HG03060 (cell line): ENCODE measurements at regions not wholly inside any gene's neighbourhood (a gene's known extent, or its start where the extent isn't known, plus 50 kb on each side); places are given as distances from the start of the nearest gene placed in this dataset.
A peak's percentile ranks its signal among the peaks of the same experiment; 100 is the strongest.
"Not testable (repeated sequence)": the region's sequence is repeated elsewhere in the genome, so short reads cannot be mapped to it uniquely, and the experiment has no call there.

Source experiments
- ATAC-seq: cut with Tn5 transposase; IDR thresholded peaks from one replicate; pipeline ENCODE4 v1.9.1; 2021; ENCODE audit warnings: low read depth, moderate number of reproducible peaks; ENCODE audit not compliant: unreplicated experiment

- no peak for ATAC-seq
Measured at GRCh38 chr6:116982401-116982800, 105.4 kb downstream of the RFX6 start.

- ATAC-seq, result no peak
Measured at GRCh38 chr6:116983375-116983774, 106.3 kb downstream of the RFX6 start.

GRCh38 chr6:116986819-116987218 lies 109.8 kb downstream of the RFX6 start:
- ATAC-seq, result no peak

GRCh38 chr6:116990679-116991078 lies 113.6 kb downstream of the RFX6 start:
- no peak for ATAC-seq

- no peak for ATAC-seq
Measured at GRCh38 chr6:116992546-116992945, 115.5 kb downstream of the RFX6 start.

DNA sequence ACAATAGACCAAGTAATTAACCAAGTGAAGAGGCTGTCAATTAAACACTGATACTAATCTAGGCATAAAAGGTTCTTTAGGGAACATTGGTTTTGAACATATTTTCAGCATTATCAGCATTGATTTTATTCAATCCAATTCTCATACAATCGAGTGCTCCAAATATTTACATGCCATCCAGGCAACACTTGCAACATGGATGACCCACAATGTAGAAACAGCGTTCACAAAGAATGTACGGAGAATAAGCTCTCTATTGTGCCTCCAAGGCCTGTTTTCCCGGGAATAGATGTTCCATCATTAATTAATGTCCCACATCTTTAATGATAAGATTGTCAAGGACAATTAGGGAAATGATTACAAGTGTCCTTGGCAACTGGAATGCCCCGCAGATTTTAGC lies 117.4 kb downstream of the RFX6 start:
- no peak for ATAC-seq

GRCh38 chr6:116996842-116997241 lies 119.8 kb downstream of the RFX6 start:
- no peak for ATAC-seq

DNA sequence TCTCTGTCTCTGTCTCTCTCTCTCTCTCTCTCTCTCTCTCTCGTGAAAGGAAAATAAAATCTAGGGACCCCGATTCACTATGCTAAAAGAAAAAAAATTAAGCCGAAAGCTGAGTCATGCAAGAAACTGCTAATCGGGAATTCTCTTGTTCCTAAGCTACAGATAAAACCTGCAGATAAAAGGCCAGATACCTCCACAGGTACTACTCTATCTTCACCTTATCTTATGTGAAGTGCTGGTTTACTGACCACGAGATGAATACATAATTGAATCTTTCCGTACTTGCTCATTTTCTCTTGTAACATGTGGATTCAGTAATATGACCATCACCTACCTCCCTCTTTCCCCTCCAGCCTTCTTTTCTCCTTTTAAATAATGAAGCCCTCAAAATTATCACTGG lies 120.5 kb downstream of the RFX6 start:
- no peak for ATAC-seq

DNA sequence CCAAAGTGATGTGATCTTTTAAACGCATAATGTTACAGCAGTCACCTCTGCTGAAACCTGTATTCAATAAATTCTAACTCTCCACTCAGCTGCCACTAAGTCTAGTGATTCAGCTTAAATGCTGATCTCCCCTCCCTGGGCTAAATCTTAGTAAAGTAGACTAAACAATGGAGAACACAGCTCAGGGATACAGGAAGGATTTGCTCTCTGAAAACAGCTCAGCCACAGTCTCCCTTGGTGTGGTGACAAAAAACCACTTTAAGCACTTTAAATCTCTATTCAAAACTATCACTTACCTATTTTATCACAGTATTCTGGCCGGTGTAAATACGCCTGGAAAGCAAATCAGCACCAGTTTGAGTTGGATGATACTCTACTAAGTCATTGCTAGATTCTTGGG lies 130.6 kb downstream of the RFX6 start:
- ATAC-seq, result no peak

DNA sequence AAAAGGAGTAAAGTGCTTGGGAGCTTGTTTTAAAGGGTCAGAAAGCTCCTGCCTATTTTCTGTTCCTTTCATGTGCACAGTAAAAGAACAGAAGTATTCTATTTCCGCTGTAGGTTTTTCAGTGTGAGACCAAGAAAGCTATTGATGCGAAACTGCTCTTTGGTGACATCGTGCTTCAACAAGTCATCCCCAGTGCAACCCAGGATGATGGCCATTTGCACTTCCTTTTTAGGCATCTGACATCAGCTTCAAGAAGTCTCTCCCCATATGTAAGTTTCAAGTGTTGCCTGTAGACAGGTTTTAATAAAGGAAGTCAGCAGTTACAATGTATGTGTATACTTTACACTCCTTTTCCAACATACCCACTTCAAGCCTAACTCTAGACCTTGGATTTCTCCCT lies 131.6 kb downstream of the RFX6 start:
- peak; percentile 93 for ATAC-seq

DNA sequence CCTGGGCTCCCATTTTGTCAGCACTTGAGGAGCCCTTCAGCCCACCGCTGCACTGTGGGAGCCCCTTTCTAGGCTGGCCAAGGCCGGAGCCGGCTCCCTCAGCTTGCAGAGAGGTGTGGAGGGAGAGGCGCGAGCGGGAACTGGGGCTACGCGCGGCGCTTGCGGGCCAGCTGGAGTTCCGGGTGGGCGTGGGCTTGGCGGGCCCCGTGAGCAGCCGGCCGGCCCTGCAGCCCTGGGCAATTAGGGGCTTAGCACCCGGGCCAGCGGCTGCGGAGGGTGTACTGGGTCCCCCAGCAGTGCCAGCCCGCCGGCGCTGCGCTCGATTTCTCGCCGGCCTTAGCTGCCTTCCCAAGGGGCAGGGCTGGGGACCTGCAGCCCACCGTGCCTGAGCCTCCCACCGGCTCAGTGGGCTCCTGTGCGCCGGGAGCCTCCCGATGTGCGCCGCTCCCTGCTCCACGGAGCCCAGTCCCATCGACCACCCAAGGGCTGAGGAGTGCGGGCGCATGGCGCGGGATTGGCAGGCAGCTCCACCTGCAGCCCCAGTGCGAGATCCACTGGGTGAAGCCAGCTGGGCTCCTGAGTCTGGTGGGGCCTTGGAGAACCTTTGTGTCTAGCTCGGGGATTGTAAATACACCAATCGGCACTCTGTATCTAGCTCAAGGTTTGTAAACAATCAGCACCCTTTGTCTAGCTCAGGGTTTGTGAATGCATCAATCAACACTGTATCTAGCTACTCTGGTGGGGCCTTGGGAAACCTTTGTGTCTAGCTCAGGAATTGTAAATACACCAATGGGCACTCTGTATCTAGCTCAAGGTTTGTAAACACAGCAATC lies 137.8 kb downstream of the RFX6 start:
- not testable (repeated sequence) for ATAC-seq

- ATAC-seq, result not testable (repeated sequence)
Measured at GRCh38 chr6:117015474-117015804, 138.4 kb downstream of the RFX6 start.

GRCh38 chr6:117018771-117019170 lies 141.7 kb downstream of the RFX6 start:
- no peak for ATAC-seq

DNA sequence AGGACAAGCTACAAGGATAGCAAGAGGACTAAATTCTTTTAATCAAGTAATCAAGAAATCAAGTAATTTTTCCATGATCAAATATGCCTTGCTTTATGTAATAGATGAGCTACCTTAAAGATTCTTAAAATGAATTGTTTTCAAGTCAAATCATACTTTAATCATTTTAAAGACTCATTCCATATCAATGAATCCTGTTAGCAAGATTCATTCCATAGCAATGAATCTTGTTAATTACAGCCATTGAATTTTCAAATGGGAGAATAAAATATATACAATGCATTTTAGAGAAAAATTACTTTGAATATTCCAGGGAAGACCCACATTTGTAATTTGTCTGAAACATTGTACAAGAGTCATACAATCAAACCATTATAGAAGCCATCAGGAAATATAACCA lies 145.7 kb downstream of the RFX6 start:
- ATAC-seq, result no peak

- no peak for ATAC-seq
Measured at GRCh38 chr6:117025310-117025709, 148.3 kb downstream of the RFX6 start.

GRCh38 chr6:117028256-117028655 lies 151.2 kb downstream of the RFX6 start:
- no peak for ATAC-seq

DNA sequence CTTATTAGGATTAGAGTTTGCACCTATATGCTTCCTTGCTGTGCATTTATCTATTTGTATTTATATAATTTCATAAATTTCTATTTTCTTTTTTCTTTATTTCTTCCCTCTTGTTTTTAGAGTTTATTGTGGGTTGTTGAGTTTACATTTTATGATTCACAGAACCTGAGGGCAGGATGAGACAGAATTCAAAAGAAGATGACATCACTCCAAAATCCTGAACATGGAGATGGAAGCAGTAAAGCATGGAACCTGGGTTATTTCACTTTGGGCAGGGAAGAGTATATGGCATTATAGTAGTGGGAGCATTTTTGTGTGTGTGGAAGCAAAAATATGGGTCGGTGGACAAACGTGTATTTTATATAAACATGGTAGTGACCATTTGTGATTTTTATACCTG lies 157.5 kb downstream of the RFX6 start:
- ATAC-seq, result no peak

GRCh38 chr6:117034971-117035370 lies 157.9 kb downstream of the RFX6 start:
- no peak for ATAC-seq

DNA sequence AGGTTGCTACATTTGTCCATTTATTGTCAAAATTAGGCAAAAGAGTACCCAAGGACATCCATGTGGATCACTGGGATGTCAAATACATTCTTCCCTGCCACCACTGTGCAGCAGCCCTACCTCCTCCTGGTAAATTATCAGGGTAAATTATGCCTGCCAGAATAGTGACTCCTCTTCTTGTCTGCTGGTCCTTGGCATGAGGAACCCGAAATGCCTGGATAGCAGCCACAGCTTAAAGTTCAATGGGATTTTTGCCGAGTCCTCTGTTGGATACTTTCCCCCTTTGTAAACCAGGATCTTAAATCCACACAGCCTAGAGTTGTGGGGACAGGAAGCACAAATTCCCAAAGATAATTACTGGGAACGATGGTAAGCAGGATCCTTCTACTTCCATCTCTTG lies 173.3 kb downstream of the RFX6 start:
- ATAC-seq, result no peak

GRCh38 chr6:117072134-117072533 lies 193.2 kb upstream of the VGLL2 start:
- ATAC-seq, result no peak

DNA sequence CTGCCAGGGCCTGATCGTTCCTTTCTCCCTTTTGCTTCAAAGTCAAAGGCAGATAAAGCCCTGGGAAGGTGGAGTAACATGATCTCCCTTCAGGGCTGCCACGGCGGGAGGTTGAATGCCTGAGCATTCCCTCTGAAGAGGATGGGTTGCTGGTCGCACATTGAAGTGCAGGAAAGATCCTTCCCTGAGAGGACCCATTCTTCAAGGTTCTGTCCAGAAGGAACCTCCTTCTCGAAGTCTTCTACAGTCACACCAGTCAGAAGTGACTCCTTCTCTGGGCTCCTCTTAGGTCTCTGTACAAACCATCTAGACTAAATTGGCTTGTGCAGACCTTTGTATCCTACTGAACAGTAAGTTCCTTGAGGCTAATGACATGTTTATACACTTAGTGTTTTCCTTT lies 192.6 kb upstream of the VGLL2 start:
- no peak for ATAC-seq

DNA sequence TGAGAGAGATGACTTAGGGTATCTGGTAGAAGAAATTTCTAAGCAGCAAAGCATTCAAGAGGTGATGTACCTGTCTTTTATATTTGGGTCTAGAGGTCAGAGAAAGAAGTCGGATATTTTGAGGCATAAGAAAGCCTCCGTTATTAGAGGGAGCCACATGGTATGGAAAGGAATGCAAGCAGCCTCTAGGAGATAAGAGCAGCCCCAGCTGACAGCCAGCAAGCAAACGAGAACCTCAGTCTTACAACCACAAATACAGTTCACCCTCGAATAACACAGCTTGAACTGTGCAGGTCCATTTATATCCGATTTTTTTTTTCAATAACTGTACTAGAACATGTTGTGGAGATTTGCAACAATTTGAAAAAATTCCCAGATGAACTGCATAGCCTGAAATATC lies 190.7 kb upstream of the VGLL2 start:
- no peak for ATAC-seq

GRCh38 chr6:117075218-117075617 lies 190.1 kb upstream of the VGLL2 start:
- no peak for ATAC-seq
